HepG2 (cell line): ENCODE measurements at regions not wholly inside any gene's neighbourhood (a gene's known extent, or its start where the extent isn't known, plus 50 kb on each side); places are given as distances from the start of the nearest gene placed in this dataset.

ENCODE experiments used
- ATAC-seq: fragments of 200-7000 bp; cut with Tn5 transposase; 3 replicates; pipeline ENCODE4 v1.9.1; 2020; ENCODE audit warnings: mild to moderate bottlenecking, moderate library complexity
- BruUV-seq: library from RNA; stranded (reverse); fragments of 400-500 nt; replicated peaks from 2 replicates; lab custom pipeline; 2021; lab: Mats Ljungman, UMichigan
- CTCF ChIA-PET: fragments of 300-600 bp; formaldehyde crosslinking; extraction: SDS; loops from one replicate; lab custom pipeline; 2021; ENCODE audit warnings: low total read pairs, inconsistent platforms, low intra/inter-chr PET ratio; lab: Yijun Ruan, JAX
- POLR2A ChIA-PET: fragments of 350-600 bp; sonication (Branson Sonifier 250); formaldehyde crosslinking; loops from one replicate; lab custom pipeline; 2020; ENCODE audit warnings: antibody characterized with exemption, inconsistent platforms; lab: Yijun Ruan, JAX
- DNase-seq: peaks from one replicate; pipeline ENCODE4 v3.0.0-alpha.2; 2015; ENCODE audit warnings: low spot score
- FAIRE-seq: peaks from 3 replicates; lab custom pipeline; 2011; peaks lifted over from hg19 to GRCh38; lab: Jason Lieb, UNC
- H2AFZ ChIP-seq: one replicate; pipeline ENCODE4 v1.6.1; 2011; ENCODE audit warnings: low read length, inconsistent platforms
- H3K27ac ChIP-seq: fragments of 300-600 bp; 3 replicates; pipeline ENCODE4 v1.8.0; 2011; ENCODE audit warnings: mixed run types, mild to moderate bottlenecking, mixed read lengths, low read length, inconsistent platforms; ENCODE audit not compliant: insufficient read depth; ENCODE audit errors: extremely low read length
- H3K27me3 ChIP-seq, 2 experiments: fragments of 200-600 bp in 1 of 2; 2 replicates in 1 of 2; 3 replicates in 1 of 2; pipeline versions ENCODE4 v1.6.0 to v1.8.0; 2011; ENCODE audit warnings: low read length in 2 of 2, mild to moderate bottlenecking in 2 of 2, moderate library complexity in 2 of 2, inconsistent platforms in 1 of 2; ENCODE audit not compliant: insufficient read depth in 2 of 2, control insufficient read depth in 1 of 2
- H3K36me3 ChIP-seq, 2 experiments: fragments of 200-600 bp in 1 of 2; replicated peaks in 1 of 2; 2 replicates in 1 of 2; 3 replicates in 1 of 2; pipeline versions ENCODE4 v1.5.1 to v1.8.0; 2011; ENCODE audit warnings: low read length in 2 of 2, inconsistent platforms in 1 of 2; ENCODE audit not compliant: insufficient read depth in 2 of 2, control insufficient read depth in 1 of 2
- H3K4me1 ChIP-seq: 2 replicates; pipeline ENCODE4 v1.5.1; 2012; ENCODE audit warnings: low read length, inconsistent platforms; ENCODE audit not compliant: insufficient read depth
- H3K4me2 ChIP-seq: 2 replicates; pipeline ENCODE4 v1.6.0; 2011; ENCODE audit warnings: low read depth, low read length, inconsistent platforms
- H3K4me3 ChIP-seq, 3 experiments: fragments of 200-600 bp in 1 of 3; sonication (generic), shearing (Covaris generic) in 1 of 3; replicated peaks in 1 of 3; 2 replicates each; pipeline ENCODE4 v1.5.1; 2011 to 2016; ENCODE audit warnings: low read length in 3 of 3, inconsistent platforms in 2 of 3, low read depth in 2 of 3, mild to moderate bottlenecking in 2 of 3, control low read depth in 1 of 3, mixed read lengths in 1 of 3; ENCODE audit not compliant: insufficient read depth in 1 of 3
- H3K79me2 ChIP-seq: one replicate; pipeline ENCODE4 v1.6.1; 2011; ENCODE audit warnings: low read length, inconsistent platforms; ENCODE audit not compliant: insufficient read depth
- H3K9ac ChIP-seq: 2 replicates; pipeline ENCODE4 v1.6.0; 2011; ENCODE audit warnings: mild to moderate bottlenecking, low read depth, low read length, inconsistent platforms; ENCODE audit not compliant: insufficient read depth
- H3K9me3 ChIP-seq: 2 replicates; pipeline ENCODE4 v1.5.1; 2012; ENCODE audit warnings: mild to moderate bottlenecking, low read length
- H4K20me1 ChIP-seq: 2 replicates; pipeline ENCODE4 v1.6.0; 2011; ENCODE audit warnings: inconsistent platforms, mild to moderate bottlenecking, low read length, moderate library complexity; ENCODE audit not compliant: insufficient read depth
- FOXP4 ChIP-seq: sonication (generic); formaldehyde crosslinking; IDR thresholded peaks from 2 replicates; pipeline ENCODE4 v1.4.0; 2020; ENCODE audit warnings: missing genetic modification reagents
- GLI4 ChIP-seq: sonication (generic); formaldehyde crosslinking; IDR thresholded peaks from 2 replicates; pipeline ENCODE4 v1.5.1; 2020; ENCODE audit warnings: missing genetic modification reagents, mild to moderate bottlenecking, moderate library complexity, borderline replicate concordance
- HINFP ChIP-seq: sonication (generic); formaldehyde crosslinking; IDR thresholded peaks from 2 replicates; pipeline ENCODE4 v1.4.0; 2020; ENCODE audit warnings: low read depth, mild to moderate bottlenecking, missing genetic modification reagents
- MZF1 ChIP-seq: sonication (generic); formaldehyde crosslinking; IDR thresholded peaks from 2 replicates; pipeline ENCODE4 v1.8.1; 2023; ENCODE audit warnings: mild to moderate bottlenecking, missing genetic modification reagents, borderline replicate concordance
- POLR2G ChIP-seq: fragments of 200-400 bp; formaldehyde crosslinking; IDR thresholded peaks from 2 replicates; pipeline ENCODE4 v1.6.1; 2018; ENCODE audit warnings: mild to moderate bottlenecking, low read depth, low read length, moderate library complexity
- SALL2 ChIP-seq: sonication (generic); formaldehyde crosslinking; IDR thresholded peaks from 2 replicates; pipeline ENCODE4 v1.8.1; 2023; ENCODE audit warnings: mild to moderate bottlenecking, missing genetic modification reagents, inconsistent platforms
- ZNF160 ChIP-seq: sonication (generic); formaldehyde crosslinking; IDR thresholded peaks from 2 replicates; pipeline ENCODE4 v1.8.0; 2022; ENCODE audit warnings: mild to moderate bottlenecking, inconsistent platforms, missing genetic modification reagents
- ZNF33A ChIP-seq: sonication (generic); formaldehyde crosslinking; IDR thresholded peaks from 2 replicates; pipeline ENCODE4 v1.5.1; 2020; ENCODE audit warnings: missing genetic modification reagents, mild to moderate bottlenecking, moderate library complexity, borderline replicate concordance
- ZNF362 ChIP-seq: sonication (generic); formaldehyde crosslinking; IDR thresholded peaks from 2 replicates; pipeline ENCODE4 v1.4.0; 2020; ENCODE audit warnings: missing genetic modification reagents, mild to moderate bottlenecking, borderline replicate concordance
- ZNF430 ChIP-seq: sonication (generic); formaldehyde crosslinking; IDR thresholded peaks from 2 replicates; pipeline ENCODE4 v1.9.0; 2021; ENCODE audit warnings: mild to moderate bottlenecking, missing genetic modification reagents
- ZNF512 ChIP-seq: sonication (generic); formaldehyde crosslinking; IDR thresholded peaks from 2 replicates; pipeline ENCODE4 v1.4.0; 2020; ENCODE audit warnings: mild to moderate bottlenecking, missing genetic modification reagents
- WGBS: methylation state at CpG from one replicate; pipeline ENCODE4 v1.1.6; 2017; ENCODE audit warnings: low lambda C conversion rate; 5-methylcytosine and 5-hydroxymethylcytosine counted together
- in situ Hi-C: cut with HindIII; loops from 2 replicates; pipeline ENCODE4 v1.10.0; 2017; ENCODE audit warnings: low pct_unique_long_range_greater_than_20kb; ENCODE audit not compliant: extremely low pct_ligation_motif_present
- intact Hi-C: fragments of 100-400 bp; cut with micrococcal nuclease; formaldehyde crosslinking; loops from one replicate; pipeline ENCODE4 v1.10.0; 2022; ENCODE audit not compliant: unreplicated experiment
- TF ChIP-seq, protein P1 (sequence below): sonication (generic); formaldehyde crosslinking; IDR thresholded peaks from 2 replicates; pipeline ENCODE4 v1.4.0; 2020; ENCODE audit warnings: missing genetic modification reagents

DNA sequence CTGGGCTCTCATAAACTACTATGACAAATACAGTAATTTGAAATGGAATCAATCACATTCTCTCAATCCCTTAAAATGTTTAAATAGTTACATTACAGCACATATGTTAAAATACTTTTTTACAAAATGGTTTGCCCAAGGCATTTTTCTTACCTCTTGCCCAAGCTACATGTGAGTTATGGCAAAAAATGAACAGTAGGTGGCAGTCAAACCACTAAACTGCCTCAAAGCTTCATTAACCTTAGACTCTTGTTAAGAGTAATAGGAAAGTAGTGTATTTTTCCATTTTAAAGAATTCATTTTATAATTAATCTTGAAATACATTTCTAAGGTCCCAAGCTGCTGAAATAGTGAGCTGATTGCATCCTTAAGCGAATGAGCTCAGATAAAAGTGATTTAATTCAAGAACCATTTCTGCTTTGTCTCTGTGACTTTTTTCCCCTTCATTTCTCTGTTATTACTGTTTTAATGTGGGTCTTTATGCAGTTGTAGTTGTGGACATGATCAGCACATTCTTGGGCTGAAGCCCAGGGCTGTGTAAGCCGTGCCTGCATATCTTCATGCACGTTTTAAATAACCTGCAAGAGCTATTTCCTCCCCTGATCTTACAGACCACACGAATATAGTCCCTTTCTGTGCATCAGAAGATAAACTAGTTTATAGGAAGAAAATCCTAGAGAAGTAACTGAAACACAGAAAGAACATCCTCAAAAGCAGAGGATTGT, 311.8 kb downstream of the LNPK start (continued):
- TF ChIP-seq ZNF512 (CRISPR knock-in tag) = no peak

DNA sequence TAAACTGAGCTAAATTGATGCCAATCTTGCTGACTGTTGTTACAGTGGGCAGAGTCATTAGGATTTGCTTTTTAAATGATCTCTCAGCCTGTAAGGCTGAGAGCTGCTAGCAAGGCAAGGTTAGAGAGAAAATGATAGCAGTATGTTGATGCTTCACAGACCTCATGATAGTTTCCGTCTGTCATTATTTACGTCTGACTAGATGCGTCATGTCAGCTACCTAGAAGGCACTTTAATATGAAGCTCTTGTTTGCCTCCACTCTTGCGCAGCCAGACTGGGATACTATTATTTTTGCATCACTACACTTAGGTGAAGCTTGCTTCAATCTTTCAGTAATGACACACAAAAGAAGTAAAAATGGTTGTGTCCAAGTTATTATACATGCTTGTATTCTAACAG, 313.8 kb downstream of the LNPK start:
- no peak for ATAC-seq
- Histone ChIP-seq H3K4me2 (no peak overlapping the region), H2AFZ (no peak overlapping the region), H3K9me3 (no peaks in the 10 kb centered on the region), H3K79me2 (no peaks in the 10 kb centered on the region), H3K36me3 (no peaks in the 10 kb centered on the region), H3K27ac (no peak overlapping the region), H3K9ac (no peak overlapping the region), H4K20me1 (peaks cover 6% of the 10 kb centered on the region; the same call in 1 of the 2 replicates), H3K27me3 (no peaks in the 10 kb centered on the region), H3K4me1 (no peaks in the 10 kb centered on the region), H3K4me3 (no peak overlapping the region)
- DNase-seq = no peak
- in situ Hi-C loops (loop anchor here (5.0 to 25.0 kb wide), 3 partner anchors 323 to 974 kb away; partner anchors contain the start of gene HOXD12), intact Hi-C loops (no loop called here)
- CTCF ChIA-PET = no interaction called here
- WGBS = 85% methylated on average over 4 of the region's 4 CpGs
- POLR2A ChIA-PET = no interaction called here
- FAIRE-seq = no peak
- BruUV-seq = no TSS peak
- no peak for TF ChIP-seq POLR2G
- no peak for TF ChIP-seq SALL2
- TF ChIP-seq FOXP4 (CRISPR knock-in tag) = no peak
- TF ChIP-seq ZNF430 = no peak
- no peak for TF ChIP-seq ZNF160 (CRISPR knock-in tag)
- TF ChIP-seq ZNF33A (CRISPR knock-in tag) = no peak
- TF ChIP-seq, protein P1, sequence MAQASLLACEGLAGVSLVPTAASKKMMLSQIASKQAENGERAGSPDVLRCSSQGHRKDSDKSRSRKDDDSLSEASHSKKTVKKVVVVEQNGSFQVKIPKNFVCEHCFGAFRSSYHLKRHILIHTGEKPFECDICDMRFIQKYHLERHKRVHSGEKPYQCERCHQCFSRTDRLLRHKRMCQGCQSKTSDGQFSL (CRISPR knock-in tag) = no peak
- no peak for TF ChIP-seq GLI4 (CRISPR knock-in tag)
- TF ChIP-seq HINFP (CRISPR knock-in tag) = no peak
- no peak for TF ChIP-seq MZF1
- no peak for TF ChIP-seq ZNF362 (CRISPR knock-in tag)
